Psoas muscle (tissue), 7 donors: ENCODE measurements at regions not wholly inside any gene's neighbourhood (a gene's known extent, or its start where the extent isn't known, plus 50 kb on each side); places are given as distances from the start of the nearest gene placed in this dataset.
"Not testable (repeated sequence)": the region's sequence is repeated elsewhere in the genome, so short reads cannot be mapped to it uniquely, and the experiment has no call there.

Experiments
- ATAC-seq, 4 donors: fragments of 200-7000 bp; cut with Tn5 transposase; one replicate each; pipeline ENCODE4 v1.9.1; 2020; ENCODE audit warnings: moderate library complexity in 3 of 4, mild to moderate bottlenecking in 2 of 4
- DNase-seq, 2 donors: peaks; one replicate each; pipeline ENCODE4 v3.0.0-alpha.2; 2020
- H3K27ac ChIP-seq: fragments of 200-600 bp; one replicate; pipeline ENCODE4 v1.8.0; 2022
- H3K27me3 ChIP-seq, 3 donors: fragments of 200-600 bp in 1 of 3; one replicate each; pipeline versions ENCODE4 v1.6.1 to v1.8.0; 2013 to 2022; ENCODE audit warnings: low read length in 2 of 3, mild to moderate bottlenecking in 2 of 3, moderate library complexity in 1 of 3; ENCODE audit not compliant: insufficient read depth in 3 of 3
- H3K36me3 ChIP-seq, 2 donors: fragments of 200-600 bp in 1 of 2; one replicate each; pipeline versions ENCODE4 v1.6.1 to v1.8.0; 2013 to 2022; ENCODE audit warnings: low read depth in 1 of 2, mild to moderate bottlenecking in 1 of 2, moderate library complexity in 1 of 2; ENCODE audit not compliant: insufficient read depth in 1 of 2
- H3K4me1 ChIP-seq: fragments of 200-600 bp; one replicate; pipeline ENCODE4 v1.8.0; 2022
- H3K4me3 ChIP-seq: fragments of 200-600 bp; one replicate; pipeline ENCODE4 v1.8.0; 2022; ENCODE audit warnings: mild to moderate bottlenecking
- H3K9me3 ChIP-seq: fragments of 200-600 bp; one replicate; pipeline ENCODE4 v1.8.0; 2022
- WGBS, 3 donors: extraction: QIAGEN DNeasy Blood & Tissue Kit; methylation state at CpG; one replicate each; pipeline versions ENCODE4 v1.1.6 to v1.1.7; 2013; 5-methylcytosine and 5-hydroxymethylcytosine counted together
- intact Hi-C, 2 donors: fragments of 100-400 bp; cut with DNase I; formaldehyde crosslinking; loops; one replicate each; pipeline versions ENCODE4 v1.11.0 to v1.14.2; 2022
- TF ChIP-seq, protein P1 (sequence below): fragments of 200-600 bp; IDR thresholded peaks from one replicate; pipeline ENCODE4 v1.8.0; 2022; ENCODE audit warnings: antibody characterized with exemption
- donor health status: healthy with polysubstance abuse.
- donor health status: DM: no; HTN: no; CAD: no; lungs with moderate emphysema.
- donor health status: Bipolar disorder and iron deficiency.
- donor health status: healthy.
- donor health status: DM: yes; HTN: yes; CAD: no.
- donor health status: DM: no; HTN: no; CAD: no.
- donor health status: DM: yes; HTN: yes; CAD: no.

DNA sequence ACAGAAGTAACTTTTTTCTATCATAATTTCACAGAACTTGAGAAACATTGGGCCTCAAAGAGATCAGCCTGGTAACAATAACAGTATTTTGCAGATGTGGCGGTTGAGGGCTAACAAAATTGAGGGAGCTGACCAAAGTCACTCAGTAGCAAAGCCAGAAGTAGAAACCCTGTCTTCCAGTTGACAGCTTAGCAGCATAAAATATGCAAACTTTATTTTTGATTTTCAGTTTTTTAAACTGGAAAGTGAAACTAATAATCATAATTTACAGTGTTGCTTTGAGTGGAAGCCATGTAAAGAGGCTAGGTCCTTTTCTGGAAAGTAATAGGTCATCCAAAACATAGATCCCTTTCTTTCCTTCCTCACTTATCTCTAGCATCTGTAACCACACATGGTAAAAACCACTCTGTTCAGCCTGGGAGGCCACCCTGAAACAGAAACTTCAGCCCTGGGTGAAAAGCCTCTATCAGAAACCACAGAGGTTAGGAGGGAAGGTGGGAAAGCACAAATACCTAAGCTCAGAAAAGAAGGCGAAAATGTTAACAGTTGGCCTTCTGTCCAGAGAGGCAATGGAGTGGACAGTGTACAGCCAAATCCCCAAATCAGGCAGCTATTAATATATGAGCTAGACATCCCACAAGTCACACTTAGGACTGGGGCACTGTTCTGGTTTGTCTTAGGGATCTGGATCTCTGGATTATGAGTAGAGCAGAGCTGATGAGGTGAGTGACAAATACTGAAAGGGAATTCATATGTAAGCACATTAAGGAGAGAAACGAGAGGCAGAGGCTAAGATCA lies 61.1 kb upstream of the ARSJ start:
- Histone ChIP-seq H3K36me3 (no peaks in the 10 kb centered on the region), H3K27me3 (no peaks in the 10 kb centered on the region), H3K9me3 (no peaks in the 10 kb centered on the region), H3K4me1 (no peaks in the 10 kb centered on the region), H3K4me3 (no peak overlapping the region), H3K27ac (no peak overlapping the region)
- ATAC-seq = no peak
- TF ChIP-seq, protein P1, sequence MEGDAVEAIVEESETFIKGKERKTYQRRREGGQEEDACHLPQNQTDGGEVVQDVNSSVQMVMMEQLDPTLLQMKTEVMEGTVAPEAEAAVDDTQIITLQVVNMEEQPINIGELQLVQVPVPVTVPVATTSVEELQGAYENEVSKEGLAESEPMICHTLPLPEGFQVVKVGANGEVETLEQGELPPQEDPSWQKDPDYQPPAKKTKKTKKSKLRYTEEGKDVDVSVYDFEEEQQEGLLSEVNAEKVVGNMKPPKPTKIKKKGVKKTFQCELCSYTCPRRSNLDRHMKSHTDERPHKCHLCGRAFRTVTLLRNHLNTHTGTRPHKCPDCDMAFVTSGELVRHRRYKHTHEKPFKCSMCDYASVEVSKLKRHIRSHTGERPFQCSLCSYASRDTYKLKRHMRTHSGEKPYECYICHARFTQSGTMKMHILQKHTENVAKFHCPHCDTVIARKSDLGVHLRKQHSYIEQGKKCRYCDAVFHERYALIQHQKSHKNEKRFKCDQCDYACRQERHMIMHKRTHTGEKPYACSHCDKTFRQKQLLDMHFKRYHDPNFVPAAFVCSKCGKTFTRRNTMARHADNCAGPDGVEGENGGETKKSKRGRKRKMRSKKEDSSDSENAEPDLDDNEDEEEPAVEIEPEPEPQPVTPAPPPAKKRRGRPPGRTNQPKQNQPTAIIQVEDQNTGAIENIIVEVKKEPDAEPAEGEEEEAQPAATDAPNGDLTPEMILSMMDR = no peak
- intact Hi-C loops = no loop called here
- no peak for DNase-seq
- 59 to 90% (median 60%) methylated on average over 2 to 3 of the region's 3 CpGs for WGBS, 3 donors

- DNase-seq (no peak), ATAC-seq (no peak)
- no peaks in the 10 kb centered on the region for H3K9me3 ChIP-seq
- H3K36me3 ChIP-seq = no peaks in the 10 kb centered on the region
- H3K27ac ChIP-seq = no peak overlapping the region
- 70 to 79% (median 73%) methylated on average over 2 of the region's 2 CpGs for WGBS, 3 donors
- no peak overlapping the region for H3K4me3 ChIP-seq
- intact Hi-C loops = no loop called here
- TF ChIP-seq, protein P1 = no peak
- H3K27me3 ChIP-seq = no peaks in the 10 kb centered on the region
- H3K4me1 ChIP-seq = no peaks in the 10 kb centered on the region
Measured at GRCh38 chr4:114041117-114041475, 61.6 kb upstream of the ARSJ start.

GRCh38 chr4:114043116-114043515 lies 63.7 kb upstream of the ARSJ start:
- DNase-seq = no peak

DNA sequence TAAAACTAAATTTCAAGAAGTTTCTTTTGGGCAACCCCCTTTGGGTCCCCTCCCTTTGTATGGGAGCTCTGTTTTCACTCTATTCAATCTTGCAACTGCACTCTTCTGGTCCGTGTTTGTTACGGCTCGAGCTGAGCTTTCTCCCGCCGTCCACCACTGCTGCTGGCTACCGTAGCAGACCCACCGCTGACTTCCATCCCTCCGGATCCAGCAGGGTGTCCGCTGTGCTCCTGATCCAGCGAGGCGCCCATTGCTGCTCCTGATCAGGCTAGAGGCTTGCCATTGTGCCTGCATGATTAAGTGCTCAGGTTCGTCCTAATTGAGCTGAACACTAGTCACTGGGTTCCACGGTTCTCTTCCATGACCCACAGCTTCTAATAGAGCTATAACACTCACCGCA lies 64.9 kb upstream of the ARSJ start:
- H3K27ac ChIP-seq, DNase-seq, H3K36me3 ChIP-seq, H3K9me3 ChIP-seq, H3K4me1 ChIP-seq, H3K4me3 ChIP-seq, ATAC-seq, intact Hi-C loops, H3K27me3 ChIP-seq: not testable (repeated sequence)
- 91 to 96% (median 93%) methylated on average over 14 of the region's 14 CpGs for WGBS, 3 donors

More at GRCh38 chr4:114043116-114043515, 63.7 kb upstream of the ARSJ start:
- Histone ChIP-seq H3K27ac (no peak overlapping the region), H3K9me3 (no peaks in the 10 kb centered on the region), H3K4me3 (no peak overlapping the region), H3K4me1 (no peaks in the 10 kb centered on the region), H3K27me3 (no peaks in the 10 kb centered on the region), H3K36me3 (no peaks in the 10 kb centered on the region)
- ATAC-seq = no peak
- intact Hi-C loops = no loop called here
- TF ChIP-seq, protein P1 = no peak

DNA sequence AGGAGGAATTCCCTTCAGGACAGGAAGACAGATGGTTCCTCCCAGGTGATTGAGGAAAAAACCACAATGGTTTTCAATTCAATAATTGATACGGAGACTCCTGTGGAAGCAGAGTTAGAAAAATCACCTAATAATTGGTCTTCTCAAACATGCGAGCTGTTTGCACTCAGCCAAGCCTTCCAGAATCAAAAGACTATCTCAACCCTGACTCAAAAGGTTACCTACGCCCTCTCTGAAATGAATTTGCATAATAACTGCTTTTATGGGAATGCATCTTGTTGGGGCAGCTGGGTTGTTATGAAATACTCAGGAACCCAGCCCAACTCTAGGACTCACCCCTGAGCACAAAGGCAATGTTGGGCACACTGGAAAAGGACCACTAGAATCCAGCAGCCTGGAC lies 66.9 kb upstream of the ARSJ start:
- Histone ChIP-seq H3K4me3 (no peak overlapping the region), H3K27me3 (no peaks in the 10 kb centered on the region), H3K36me3 (no peaks in the 10 kb centered on the region), H3K9me3 (no peaks in the 10 kb centered on the region), H3K4me1 (no peaks in the 10 kb centered on the region), H3K27ac (no peak overlapping the region)
- TF ChIP-seq, protein P1 = no peak
- WGBS, 3 donors = 84 to 87% (median 86%) methylated on average over 3 of the region's 3 CpGs
- ATAC-seq (no peak), DNase-seq (no peak)
- intact Hi-C loops = no loop called here

GRCh38 chr4:114048154-114048553 lies 68.7 kb upstream of the ARSJ start:
- ATAC-seq, H3K27me3 ChIP-seq, H3K4me1 ChIP-seq, intact Hi-C loops, H3K27ac ChIP-seq, H3K4me3 ChIP-seq, H3K9me3 ChIP-seq, DNase-seq, H3K36me3 ChIP-seq: not testable (repeated sequence)
- 78 to 94% (median 81%) methylated on average over 3 of the region's 3 CpGs for WGBS, 3 donors
